Adipose tissue (tissue), 3 donors: ENCODE measurements at regions not wholly inside any gene's neighbourhood (a gene's known extent, or its start where the extent isn't known, plus 50 kb on each side); places are given as distances from the start of the nearest gene placed in this dataset.

ENCODE experiments used
- H3K27ac ChIP-seq: one replicate; pipeline ENCODE4 v1.5.1; 2013; ENCODE audit warnings: low read depth, low read length
- WGBS, 3 donors: extraction: QIAGEN DNeasy Blood & Tissue Kit; methylation state at CpG; one replicate each; pipeline ENCODE4 v1.1.7; 2013; 5-methylcytosine and 5-hydroxymethylcytosine counted together
- donor health status: healthy with polysubstance abuse.
- donor health status: Bipolar disorder and iron deficiency.
- donor health status: healthy.

DNA sequence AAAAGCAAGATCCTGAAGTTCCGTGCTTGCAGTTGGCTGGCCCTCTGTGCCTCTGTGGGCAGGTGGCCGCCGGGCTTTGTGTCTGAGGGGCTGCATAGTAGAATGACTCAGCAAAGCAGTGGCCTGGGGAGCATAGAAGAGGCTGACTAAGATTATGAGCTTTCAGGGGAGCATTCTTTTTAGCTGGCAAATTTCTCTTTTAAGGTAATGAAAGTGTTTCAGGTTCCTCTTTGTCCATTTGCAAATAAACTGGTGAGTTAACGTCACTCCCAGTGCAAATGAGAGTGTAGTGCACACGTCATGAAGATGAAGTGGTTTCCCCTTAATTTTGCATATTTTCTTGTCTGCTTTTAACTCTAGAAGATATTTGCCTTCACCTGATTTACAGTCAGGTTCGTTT is 98.6 kb downstream of the BCL2L11 start:
- H3K27ac ChIP-seq, result no peak overlapping the region
- WGBS, 3 donors, result 70 to 76% (median 70%) methylated on average over 6 of the region's 6 CpGs

DNA sequence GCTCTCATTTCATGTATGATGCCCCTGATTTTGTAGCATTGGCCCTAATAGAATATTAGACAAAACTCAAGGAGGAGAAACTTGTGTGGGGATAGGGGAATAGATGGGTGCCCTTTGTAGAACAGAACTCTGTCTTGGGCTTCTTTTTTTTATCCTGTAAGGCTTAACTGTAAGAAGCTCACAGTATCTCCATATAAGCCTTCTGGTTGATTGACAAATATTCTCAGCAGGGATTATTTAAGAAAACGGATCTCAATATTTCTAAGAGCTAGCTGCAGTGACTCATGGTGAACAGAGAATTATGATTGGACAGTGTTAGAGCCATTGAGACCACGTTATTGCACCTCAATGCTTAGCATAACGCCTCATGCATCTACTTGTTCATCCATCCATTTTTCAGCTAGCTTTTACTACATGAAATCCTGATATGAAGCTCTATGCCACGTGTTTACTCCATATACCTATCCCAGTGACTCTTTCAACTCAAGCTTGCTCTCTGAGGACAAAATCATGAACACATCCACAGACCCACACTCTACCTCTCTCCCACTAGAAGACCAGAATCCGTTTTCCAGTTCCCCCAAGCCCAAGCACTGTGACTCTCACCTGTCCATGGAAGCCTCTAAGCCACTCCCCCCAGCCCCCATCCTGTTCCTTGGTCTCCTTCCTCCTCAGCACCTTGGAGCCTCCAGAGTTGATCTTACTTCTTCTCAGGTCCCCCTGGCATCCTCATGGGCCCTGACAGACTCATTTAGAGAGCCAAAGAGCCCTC is 99.2 kb downstream of the BCL2L11 start:
- H3K27ac ChIP-seq, result no peak overlapping the region
- WGBS, 3 donors, result 83 to 89% (median 88%) methylated on average over 5 of the region's 5 CpGs

DNA sequence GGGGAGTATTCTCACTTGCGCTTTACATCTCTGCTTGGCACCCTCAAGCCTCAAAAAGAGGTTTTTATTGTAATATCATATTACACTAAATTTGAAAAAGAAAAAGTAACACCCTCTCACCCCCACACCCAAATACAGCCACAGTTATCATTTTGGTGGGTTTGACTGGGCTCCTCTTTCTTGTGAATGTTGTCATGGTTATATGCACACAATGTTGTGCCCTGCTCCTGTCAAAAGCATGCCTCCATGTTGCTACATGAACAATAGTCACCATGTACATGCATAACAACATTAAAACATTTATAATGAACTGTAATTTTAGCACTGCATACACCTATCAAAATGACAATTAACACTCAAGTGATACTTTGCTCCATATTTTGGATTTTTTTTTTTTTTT is 100.2 kb downstream of the BCL2L11 start:
- H3K27ac ChIP-seq, result no peak overlapping the region
- 97 to 100% (median 100%) methylated on average over 1 of the region's 1 CpG for WGBS, 3 donors

DNA sequence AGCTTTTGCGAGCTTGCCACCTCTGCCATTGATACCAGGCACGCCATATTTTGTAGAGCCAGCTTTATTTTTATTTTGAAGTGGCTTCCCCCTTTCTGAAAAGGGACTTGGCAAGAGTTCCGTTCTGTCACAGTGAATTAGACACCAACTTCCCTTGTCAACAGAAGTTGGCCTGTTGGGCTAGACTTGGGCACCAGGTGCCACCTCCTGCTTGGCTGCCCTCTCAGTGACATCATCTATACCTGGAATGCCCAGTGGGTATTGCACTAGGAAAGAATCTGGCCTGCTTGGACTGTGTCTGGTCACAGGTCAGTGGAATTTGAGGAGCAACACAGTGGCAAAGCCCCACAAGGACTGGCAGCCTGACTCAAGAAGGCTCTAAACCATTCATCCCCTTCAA is 101.0 kb downstream of the BCL2L11 start:
- WGBS, 3 donors, result 65 to 85% (median 68%) methylated on average over 3 of the region's 3 CpGs
- no peak overlapping the region for H3K27ac ChIP-seq

DNA sequence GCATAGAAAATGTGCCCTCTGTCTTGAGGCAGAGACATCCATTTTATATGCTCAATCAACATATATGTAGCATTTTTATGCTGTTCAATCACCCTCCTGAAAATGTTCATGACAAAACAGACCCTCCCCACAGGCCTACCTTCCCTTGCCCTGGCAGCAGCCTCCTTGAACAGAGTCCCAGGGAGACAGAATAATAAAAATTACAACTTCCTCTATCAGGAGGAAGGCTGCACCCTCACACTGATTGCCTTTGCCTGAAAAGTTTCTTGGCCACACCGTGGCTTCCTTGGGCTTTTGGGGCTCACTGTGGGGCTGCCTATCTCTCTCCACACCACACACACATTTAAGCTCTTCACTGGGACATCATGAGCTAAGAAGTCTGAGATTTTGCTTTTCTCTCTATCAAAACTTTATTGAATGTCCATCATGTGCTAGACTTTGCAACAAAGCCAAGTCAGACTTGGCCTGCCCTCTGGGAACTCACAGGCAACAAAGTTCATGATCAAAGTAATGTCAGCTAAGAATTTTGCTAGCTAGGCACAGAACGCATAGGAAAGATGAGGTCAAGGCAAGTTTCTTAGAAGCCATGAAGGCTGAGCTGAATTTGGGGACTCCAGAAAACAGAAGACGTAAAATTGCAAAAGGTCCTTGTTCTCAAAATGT is 101.6 kb downstream of the BCL2L11 start:
- 69 to 84% (median 75%) methylated on average over 3 of the region's 3 CpGs for WGBS, 3 donors
- no peak overlapping the region for H3K27ac ChIP-seq

DNA sequence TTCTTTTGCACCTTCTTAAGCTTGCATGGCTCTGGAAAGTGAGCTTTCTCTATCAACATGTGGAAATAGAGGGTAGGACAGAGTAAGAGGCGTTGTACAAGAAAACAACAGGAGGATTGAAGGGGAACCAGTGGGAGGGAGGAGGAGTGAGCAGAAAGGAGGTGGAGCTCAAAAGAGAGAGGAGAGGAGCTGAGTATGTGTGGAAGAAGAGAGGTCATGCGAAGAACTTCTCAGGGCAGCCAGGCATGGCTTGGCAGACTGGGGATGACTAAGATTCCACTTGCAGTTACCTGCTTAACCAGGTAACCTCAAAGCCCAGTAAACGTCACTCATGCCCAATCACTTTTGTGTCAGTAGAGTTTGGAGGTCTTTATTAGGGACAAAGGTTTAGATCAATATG is 105.1 kb downstream of the BCL2L11 start:
- no peak overlapping the region for H3K27ac ChIP-seq
- 86 to 93% (median 91%) methylated on average over 3 of the region's 3 CpGs for WGBS, 3 donors

DNA sequence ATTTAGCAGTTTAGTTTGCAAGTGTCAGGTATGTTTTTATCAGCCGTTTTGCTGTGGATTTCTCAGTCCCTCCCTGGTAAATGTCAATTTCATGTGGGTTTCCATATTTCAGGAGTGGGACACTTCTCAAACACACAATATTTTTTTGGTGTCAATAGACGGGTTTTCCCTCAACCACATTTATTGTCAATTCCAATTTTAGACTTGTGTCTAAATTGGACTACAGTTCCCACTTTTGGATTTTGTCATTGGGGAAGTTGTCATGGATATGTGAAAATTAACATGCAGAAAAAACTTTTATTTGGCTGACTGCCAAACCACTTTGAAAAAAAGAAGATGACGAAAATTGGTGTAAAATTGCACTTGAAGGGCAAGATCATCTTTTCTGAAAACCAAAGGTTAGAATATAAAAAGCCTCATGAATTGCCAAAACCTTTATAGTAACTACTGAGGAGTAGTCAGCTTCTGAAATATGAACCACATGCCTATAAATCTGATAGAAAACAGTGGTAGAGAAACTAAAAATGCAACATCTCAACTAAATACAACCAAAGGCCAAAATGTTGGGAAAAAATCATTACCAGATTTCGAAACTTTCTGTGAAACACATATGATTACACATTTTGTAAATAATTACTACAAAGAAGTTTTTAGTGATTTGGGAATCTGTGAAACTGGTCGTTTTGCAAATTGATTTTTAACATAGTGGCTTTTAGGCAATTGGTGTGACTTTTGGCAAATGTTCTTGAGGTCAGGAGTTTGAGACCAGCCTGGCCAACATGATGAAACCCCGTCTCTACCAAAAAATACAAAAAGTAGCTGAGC is 106.4 kb downstream of the BCL2L11 start:
- 55 to 62% (median 59%) methylated on average over 6 of the region's 6 CpGs for WGBS, 3 donors
- no peak overlapping the region for H3K27ac ChIP-seq

DNA sequence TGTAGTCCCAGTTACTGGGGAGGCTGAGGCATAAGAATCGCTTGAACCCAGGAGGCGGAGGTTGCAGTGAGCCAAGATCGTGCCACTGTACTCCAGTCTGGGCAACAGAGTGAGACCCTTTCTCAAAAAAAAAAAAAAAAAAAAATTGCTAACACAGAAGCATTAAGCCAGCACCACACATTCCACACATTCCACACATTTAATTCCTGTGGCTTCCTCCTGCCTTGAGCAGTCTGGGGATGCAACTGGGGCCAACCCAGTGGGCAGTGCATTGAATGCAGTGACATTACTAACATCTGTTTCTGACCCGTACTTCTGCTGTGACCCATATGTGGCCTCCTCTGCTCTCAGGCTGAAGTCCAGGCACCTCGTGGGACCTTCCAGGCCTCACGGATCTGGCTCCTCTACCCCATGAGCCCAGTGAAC is 107.0 kb downstream of the BCL2L11 start:
- no peak overlapping the region for H3K27ac ChIP-seq
- 74 to 81% (median 81%) methylated on average over 3 to 6 of the region's 6 CpGs for WGBS, 3 donors

DNA sequence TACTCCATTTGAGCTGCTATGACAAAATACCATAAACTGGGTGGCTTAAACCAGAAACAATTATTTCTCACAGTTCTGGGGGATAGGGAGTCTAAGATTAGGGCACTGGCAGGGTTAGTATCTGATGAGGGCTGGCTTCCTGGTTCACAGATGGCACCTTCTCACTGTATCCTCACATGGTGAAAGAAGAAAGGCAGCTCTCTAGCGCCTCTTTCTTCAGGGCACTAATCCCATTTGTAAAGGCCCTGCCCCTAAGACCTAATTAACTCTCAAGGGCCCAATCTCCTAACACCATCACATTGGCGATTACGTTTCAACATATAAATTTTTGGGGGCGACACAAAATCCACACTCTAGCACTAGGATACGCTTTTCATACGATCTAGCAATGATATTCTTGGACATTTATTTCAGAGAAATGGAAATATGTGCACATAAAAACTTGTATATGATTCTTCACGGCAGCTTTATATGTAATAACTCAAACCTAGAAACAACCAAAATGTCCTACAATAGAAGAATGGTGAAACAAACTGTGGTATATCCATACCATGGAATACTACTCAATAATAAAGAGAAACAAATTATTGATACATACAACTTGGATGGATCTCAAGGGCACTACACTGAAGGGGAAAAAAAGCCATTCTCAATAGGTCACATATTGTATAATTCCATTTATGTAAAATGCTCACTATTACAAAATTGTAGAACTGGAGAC is 111.0 kb downstream of the BCL2L11 start:
- WGBS, 3 donors, result 82 to 96% (median 95%) methylated on average over 7 of the region's 7 CpGs
- no peak overlapping the region for H3K27ac ChIP-seq

DNA sequence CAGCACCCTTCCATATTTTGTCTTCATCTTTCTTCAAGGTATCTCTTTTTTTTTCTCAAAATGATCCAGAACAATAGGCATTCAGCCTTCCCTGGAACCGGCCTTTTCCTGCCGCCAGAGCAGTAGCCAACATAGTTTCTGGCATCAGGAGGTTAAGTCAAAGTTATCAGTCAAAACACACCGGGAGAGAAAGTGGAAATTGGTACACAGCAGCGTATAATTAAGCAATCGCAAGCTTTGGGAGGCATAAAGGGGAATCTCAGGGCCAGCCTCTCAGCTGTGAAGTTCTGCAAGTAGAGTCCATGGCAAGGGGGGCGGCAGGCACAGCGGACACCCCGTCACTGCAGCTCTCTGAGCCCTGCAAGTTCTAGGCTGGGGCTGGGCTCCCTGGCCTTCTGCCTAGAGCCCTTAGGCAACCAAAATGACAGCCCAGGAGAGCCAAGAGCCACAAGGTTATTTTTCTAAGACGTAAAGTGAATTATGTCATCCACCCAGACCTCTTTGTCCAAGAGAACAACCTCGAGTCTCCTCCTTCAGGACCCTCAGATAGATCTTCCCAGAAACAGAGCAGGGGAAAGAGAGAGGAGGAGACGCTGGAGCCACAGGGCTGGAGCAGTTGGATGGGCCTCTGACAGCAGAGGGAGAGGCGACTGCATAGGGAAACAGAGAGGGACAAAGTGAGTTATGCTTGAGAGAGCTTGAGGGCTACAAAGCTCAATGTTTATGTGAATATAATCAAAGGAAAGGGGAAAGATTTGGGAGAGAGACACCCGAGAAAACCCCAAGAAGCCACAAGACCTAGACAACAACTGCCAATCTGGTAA is 114.7 kb downstream of the BCL2L11 start:
- 68 to 91% (median 68%) methylated on average over 13 of the region's 13 CpGs for WGBS, 3 donors
- no peak overlapping the region for H3K27ac ChIP-seq

DNA sequence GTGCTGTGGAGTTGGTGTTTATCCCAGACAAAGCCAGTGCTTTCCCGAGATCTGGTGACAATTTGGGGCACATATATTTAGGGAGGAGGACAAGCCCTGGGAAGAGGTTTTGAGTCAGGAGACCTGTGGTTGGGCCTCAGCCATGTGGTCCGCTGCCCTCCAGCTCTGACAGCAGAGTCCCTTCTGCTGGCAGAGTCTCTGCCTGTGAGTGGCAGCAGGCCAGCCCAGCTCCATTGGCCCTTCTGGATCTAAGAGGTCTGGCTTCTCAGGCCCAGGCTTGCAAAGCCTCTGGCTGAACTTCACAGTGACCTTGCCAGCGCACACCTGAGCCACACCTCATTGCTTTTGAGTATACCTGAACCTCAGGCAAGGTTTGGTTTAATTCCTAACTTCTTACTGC is 115.3 kb downstream of the BCL2L11 start:
- 57 to 89% (median 89%) methylated on average over 3 of the region's 3 CpGs for WGBS, 3 donors
- H3K27ac ChIP-seq, result no peak overlapping the region

DNA sequence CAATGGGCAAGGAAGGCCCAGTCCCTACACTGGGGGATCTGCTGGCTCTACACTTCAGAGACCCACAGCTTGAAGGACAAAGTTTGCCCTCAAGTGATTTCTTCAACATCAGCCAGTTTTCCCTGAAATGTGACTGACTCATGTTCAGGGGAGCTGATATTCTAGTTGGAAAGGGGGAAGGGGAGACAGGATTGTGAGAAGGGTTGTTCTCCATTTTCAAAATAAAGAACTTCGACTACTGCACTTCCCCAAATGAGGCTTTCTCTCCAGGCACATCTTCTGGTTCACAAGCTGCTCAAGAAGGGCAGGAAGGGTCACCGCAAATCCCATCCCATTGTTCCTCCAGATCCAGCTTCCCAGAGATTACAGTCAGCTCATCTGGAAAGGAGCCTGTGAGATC is 117.6 kb downstream of the BCL2L11 start:
- no peak overlapping the region for H3K27ac ChIP-seq
- WGBS, 3 donors, result 77 to 90% (median 78%) methylated on average over 2 of the region's 2 CpGs

DNA sequence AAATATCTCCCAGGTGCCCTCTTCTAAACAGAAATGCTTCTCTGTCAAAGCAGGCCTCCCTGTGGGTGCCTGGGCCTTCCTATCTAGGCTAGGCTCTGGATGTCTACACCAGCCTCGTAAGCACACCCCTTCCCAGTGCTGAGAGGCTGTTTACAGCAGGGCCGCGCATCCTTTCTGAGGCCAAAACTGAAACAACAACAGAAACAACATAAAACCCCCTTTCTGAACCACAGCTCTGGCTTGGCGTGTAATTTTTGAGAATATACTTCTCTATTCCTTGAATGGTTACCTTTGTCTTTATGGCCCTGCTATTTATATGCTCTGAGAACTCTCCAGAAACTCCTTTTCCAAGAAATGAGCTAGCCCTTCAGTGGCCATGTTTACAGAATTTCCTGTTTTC is 118.4 kb downstream of the BCL2L11 start:
- no peak overlapping the region for H3K27ac ChIP-seq
- WGBS, 3 donors, result 91 to 100% (median 97%) methylated on average over 4 of the region's 4 CpGs

DNA sequence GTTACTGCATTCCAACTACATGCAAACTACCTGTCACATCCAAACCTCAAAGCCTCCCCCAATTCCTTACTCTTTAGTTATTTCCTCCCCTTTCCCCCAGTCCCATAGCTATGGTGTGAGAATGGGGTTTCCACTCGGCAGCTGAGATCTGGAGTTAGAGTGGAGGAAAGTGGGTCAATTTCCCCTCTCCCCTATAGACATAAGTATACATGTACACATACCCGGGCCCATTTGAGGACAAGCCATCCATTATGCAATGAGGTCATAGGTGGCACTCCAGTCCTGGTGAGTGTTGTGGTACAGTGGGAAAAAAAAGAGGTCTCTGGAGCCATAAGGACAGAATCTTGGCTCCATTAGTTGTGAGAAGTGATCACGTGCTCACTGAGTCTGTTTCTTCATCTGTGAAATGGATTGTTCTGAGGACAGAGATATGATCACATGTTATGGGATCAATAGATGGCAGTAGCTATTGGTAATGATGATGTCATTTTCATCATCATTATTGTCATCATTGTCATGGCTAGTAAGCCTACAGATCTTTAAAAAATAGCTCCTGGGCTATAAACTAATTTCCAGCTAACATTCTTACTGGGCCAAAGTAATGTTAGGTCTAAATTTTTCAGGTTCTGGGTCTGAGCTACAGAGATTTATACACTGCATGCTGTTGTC is 119.0 kb downstream of the BCL2L11 start:
- no peak overlapping the region for H3K27ac ChIP-seq
- WGBS, 3 donors, result 86 to 94% (median 92%) methylated on average over 3 of the region's 3 CpGs

DNA sequence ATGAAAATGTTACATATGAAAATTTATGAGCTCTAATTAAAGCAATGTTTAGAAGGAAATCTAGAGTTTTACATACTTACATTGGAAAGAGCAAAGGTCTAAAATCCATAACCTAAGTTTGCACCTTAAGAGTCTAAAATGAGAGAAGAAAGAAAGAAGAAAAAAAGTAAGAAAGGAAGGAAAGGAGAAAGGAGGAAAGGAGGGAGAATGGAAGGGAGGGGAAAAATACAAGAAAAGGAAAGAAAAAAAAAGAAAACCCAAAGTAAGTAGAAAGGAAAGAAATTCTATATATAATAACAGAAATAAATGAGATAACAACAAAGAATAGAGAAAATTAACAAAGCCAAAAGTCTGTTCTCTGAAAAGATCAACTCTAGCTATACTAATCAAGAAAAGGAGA is 122.6 kb downstream of the BCL2L11 start:
- no peak overlapping the region for H3K27ac ChIP-seq

DNA sequence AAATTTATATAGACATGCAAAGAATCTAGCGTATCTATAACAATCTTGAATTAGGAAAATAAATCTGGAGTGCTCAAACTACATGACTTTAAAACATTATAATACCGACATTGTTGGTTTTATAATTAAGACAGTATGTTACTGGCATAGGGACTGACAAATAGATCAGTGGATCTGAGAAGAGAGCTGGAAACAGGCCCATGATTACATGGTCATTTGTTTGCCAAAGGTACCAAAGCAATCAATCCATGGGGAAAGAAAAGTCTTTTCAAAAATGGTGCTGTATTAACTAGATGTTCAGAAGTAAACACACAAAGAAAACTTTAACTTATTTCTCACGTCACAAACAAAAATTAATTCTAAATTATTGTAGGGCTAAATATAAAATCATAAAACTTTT is 124.2 kb downstream of the BCL2L11 start:
- 76 to 91% (median 83%) methylated on average over 3 of the region's 3 CpGs for WGBS, 3 donors
- H3K27ac ChIP-seq, result no peak overlapping the region

DNA sequence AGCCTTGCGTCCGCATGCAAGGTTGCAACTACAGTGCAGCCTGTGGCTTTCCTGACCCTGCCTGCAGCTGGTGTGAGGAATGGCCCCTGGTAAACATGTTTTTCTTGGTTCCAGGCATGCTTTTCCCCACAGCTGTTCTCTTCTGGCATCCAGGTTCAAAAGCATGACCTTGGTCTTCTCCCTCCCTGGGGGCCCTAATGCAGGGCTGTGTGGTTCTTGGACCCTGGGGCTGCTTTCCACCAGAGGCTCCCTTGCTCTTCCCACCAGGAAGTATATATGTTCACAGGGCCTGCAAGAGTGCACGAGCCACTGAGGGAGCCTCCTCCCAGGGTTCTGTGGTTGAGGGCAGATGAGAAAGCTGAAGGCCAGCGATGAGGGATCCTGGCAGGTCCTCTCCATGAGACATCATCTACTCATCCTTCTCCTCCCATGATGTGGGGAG is 125.9 kb downstream of the BCL2L11 start:
- H3K27ac ChIP-seq, result no peak overlapping the region
- WGBS, 3 donors, result 87 to 92% (median 91%) methylated on average over 4 of the region's 4 CpGs
